Muscle layer of duodenum (tissue), 2 donors: ENCODE measurements at regions not wholly inside any gene's neighbourhood (a gene's known extent, or its start where the extent isn't known, plus 50 kb on each side); places are given as distances from the start of the nearest gene placed in this dataset.

ENCODE experiments used
- H3K27ac ChIP-seq: one replicate; pipeline ENCODE4 v1.7.0; 2013; ENCODE audit warnings: mild to moderate bottlenecking, low read length
- H3K27me3 ChIP-seq: one replicate; pipeline ENCODE4 v1.7.0; 2013; ENCODE audit warnings: low read depth, mild to moderate bottlenecking, control low read depth, low read length
- H3K36me3 ChIP-seq, 2 donors: one replicate each; pipeline ENCODE4 v1.7.0; 2013; ENCODE audit warnings: low read length in 2 of 2, control low read depth in 1 of 2, mild to moderate bottlenecking in 1 of 2; ENCODE audit not compliant: insufficient read depth in 2 of 2, control insufficient read depth in 1 of 2
- H3K4me1 ChIP-seq, 2 donors: one replicate each; pipeline ENCODE4 v1.7.0; 2013; ENCODE audit warnings: low read length in 2 of 2, mild to moderate bottlenecking in 2 of 2, control low read depth in 1 of 2, moderate library complexity in 1 of 2; ENCODE audit not compliant: insufficient read depth in 2 of 2, control insufficient read depth in 1 of 2
- H3K4me3 ChIP-seq, 2 donors: one replicate each; pipeline ENCODE4 v1.7.0; 2013; ENCODE audit warnings: low read length in 2 of 2, low read depth in 1 of 2, mild to moderate bottlenecking in 1 of 2
- H3K9me3 ChIP-seq, 2 donors: one replicate each; pipeline ENCODE4 v1.7.0; 2013; ENCODE audit warnings: low read length in 2 of 2, control low read depth in 1 of 2, mild to moderate bottlenecking in 1 of 2; ENCODE audit not compliant: control insufficient read depth in 1 of 2
- donor health status: healthy.

GRCh38 chr1:199290186-199290585, 651.3 kb downstream of the PTPRC start:
- Histone ChIP-seq H3K27me3 (no peaks in the 10 kb centered on the region), H3K36me3 (no peaks in the 10 kb centered on the region), H3K4me1 (no peaks in the 10 kb centered on the region), H3K9me3 (no peaks in the 10 kb centered on the region), H3K4me3 (no peak overlapping the region), H3K27ac (no peak overlapping the region)

DNA sequence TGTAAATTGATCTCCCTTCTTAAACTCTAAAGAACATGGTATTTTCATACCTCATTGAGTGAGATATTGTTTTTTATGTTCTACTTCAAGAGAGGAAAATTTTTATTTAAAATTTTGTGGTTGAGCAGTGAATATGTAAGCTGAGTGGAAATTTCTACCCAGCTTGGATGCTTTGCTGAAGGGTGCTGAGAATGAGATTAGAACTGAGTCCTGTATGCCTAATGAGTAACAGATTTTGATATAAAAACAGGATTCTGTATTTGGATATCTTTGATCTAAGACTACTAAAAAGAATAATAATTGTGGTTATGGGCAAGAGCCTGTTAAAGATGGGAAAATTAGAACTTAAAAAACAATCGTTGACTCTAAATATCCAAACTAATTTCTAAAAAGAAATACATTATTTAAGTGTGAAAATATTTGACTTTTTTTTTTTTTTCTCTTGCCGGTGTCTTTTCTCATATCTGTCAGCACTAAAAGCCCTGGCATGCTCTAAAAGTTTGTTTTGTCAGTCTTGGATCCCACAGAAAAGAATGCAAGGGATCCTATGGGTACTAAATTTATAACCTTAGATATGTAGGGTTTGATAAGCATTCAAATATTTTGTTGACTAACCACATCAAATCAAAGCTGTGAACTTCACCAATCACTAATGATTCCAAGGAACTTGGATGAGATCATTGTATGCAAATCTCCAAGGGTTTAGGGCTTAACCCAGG, 652.3 kb downstream of the PTPRC start:
- Histone ChIP-seq H3K4me3 (no peak overlapping the region), H3K9me3 (no peaks in the 10 kb centered on the region), H3K36me3 (no peaks in the 10 kb centered on the region), H3K4me1 (no peaks in the 10 kb centered on the region), H3K27me3 (no peaks in the 10 kb centered on the region), H3K27ac (no peak overlapping the region)

- Histone ChIP-seq H3K27ac (no peak overlapping the region), H3K4me1 (no peaks in the 10 kb centered on the region), H3K4me3 (no peak overlapping the region), H3K27me3 (no peaks in the 10 kb centered on the region), H3K9me3 (no peaks in the 10 kb centered on the region), H3K36me3 (no peaks in the 10 kb centered on the region)
Measured at GRCh38 chr1:199292896-199293295, 654.1 kb downstream of the PTPRC start.

DNA sequence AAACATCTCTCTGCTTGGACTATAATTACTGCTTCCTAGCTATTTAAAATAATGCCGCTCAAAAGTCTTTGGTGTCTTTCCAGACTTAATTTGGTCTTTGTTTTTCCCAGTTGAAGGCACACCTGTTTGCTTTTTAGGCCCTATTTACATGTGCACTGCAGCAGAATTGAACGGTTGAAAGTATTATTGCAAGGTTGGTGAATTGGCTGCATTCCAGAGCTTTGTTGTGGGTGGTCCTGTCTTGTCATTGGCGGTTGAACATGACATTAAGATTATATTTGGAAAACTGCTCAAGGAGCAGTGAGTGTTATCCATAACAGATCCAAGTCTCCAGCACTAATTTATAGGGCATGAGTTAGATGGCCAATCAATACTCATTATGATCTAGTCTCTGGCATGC, 656.3 kb downstream of the PTPRC start:
- Histone ChIP-seq H3K36me3 (no peaks in the 10 kb centered on the region), H3K9me3 (no peaks in the 10 kb centered on the region), H3K27me3 (no peaks in the 10 kb centered on the region), H3K4me3 (no peak overlapping the region), H3K4me1 (no peaks in the 10 kb centered on the region), H3K27ac (no peak overlapping the region)

GRCh38 chr1:199297174-199297573, 658.3 kb downstream of the PTPRC start:
- no peaks in the 10 kb centered on the region for H3K9me3 ChIP-seq
- H3K4me3 ChIP-seq: no peak overlapping the region
- no peaks in the 10 kb centered on the region for H3K4me1 ChIP-seq
- no peaks in the 10 kb centered on the region for H3K27me3 ChIP-seq
- H3K27ac ChIP-seq: no peak overlapping the region
- H3K36me3 ChIP-seq: no peaks in the 10 kb centered on the region

DNA sequence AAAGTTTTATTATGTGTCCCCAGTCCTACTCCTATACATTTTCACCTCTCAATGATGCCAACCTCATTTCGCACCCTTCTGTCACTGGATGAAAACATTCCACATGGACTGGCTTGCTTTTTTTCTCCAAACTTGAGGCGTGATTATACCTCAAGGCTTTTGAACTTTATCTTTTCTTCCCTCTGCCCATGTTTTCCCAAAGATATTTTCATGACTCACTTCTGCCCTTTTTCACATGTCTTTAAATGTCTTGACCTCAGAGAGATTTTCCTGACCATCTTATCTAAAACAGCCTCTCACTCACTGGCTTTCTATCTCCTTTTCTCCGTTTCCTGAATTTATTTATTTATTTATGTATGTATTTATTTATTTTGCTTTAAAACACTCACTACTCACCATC, 659.0 kb downstream of the PTPRC start:
- H3K27ac ChIP-seq: no peak overlapping the region
- no peaks in the 10 kb centered on the region for H3K27me3 ChIP-seq
- no peaks in the 10 kb centered on the region for H3K36me3 ChIP-seq
- H3K9me3 ChIP-seq: no peaks in the 10 kb centered on the region
- H3K4me3 ChIP-seq: no peak overlapping the region
- H3K4me1 ChIP-seq: no peaks in the 10 kb centered on the region

- H3K9me3 ChIP-seq: no peaks in the 10 kb centered on the region
- H3K4me3 ChIP-seq: no peak overlapping the region
- no peak overlapping the region for H3K27ac ChIP-seq
- H3K36me3 ChIP-seq: no peaks in the 10 kb centered on the region
- H3K27me3 ChIP-seq: no peaks in the 10 kb centered on the region
- no peaks in the 10 kb centered on the region for H3K4me1 ChIP-seq
Measured at GRCh38 chr1:199298825-199299224, 660.0 kb downstream of the PTPRC start.

- H3K4me1 ChIP-seq: no peaks in the 10 kb centered on the region
- no peaks in the 10 kb centered on the region for H3K36me3 ChIP-seq
- H3K4me3 ChIP-seq: no peak overlapping the region
- no peaks in the 10 kb centered on the region for H3K9me3 ChIP-seq
- H3K27ac ChIP-seq: no peak overlapping the region
- H3K27me3 ChIP-seq: no peaks in the 10 kb centered on the region
Measured at GRCh38 chr1:199301472-199302217, 662.8 kb downstream of the PTPRC start.

GRCh38 chr1:199302554-199302953, 663.7 kb downstream of the PTPRC start:
- Histone ChIP-seq H3K9me3 (no peaks in the 10 kb centered on the region), H3K27ac (no peak overlapping the region), H3K36me3 (no peaks in the 10 kb centered on the region), H3K4me3 (no peak overlapping the region), H3K4me1 (no peaks in the 10 kb centered on the region), H3K27me3 (no peaks in the 10 kb centered on the region)

DNA sequence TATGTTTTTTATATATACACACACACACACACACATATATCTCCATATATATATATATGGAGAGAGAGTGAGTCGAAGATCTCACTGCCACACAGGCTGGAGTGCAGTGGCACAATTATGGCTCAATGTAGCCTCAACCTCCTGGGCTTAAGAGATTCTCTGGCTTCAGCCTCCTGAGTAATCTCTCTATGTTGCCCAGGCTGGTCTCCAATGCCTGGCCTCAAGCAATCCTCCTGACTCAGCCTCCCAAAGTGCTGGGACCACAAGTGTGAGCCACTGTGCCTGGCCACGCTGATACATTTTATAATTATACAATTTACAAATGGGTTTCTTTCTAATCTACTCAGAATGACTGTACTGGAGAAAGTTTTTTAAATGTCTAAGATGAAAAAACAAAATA, 664.2 kb downstream of the PTPRC start:
- Histone ChIP-seq H3K4me1 (no peaks in the 10 kb centered on the region), H3K9me3 (no peaks in the 10 kb centered on the region), H3K27me3 (no peaks in the 10 kb centered on the region)

GRCh38 chr1:199305053-199305452, 666.2 kb downstream of the PTPRC start:
- no peak overlapping the region for H3K27ac ChIP-seq
- H3K27me3 ChIP-seq: no peaks in the 10 kb centered on the region
- no peaks in the 10 kb centered on the region for H3K4me1 ChIP-seq
- no peaks in the 10 kb centered on the region for H3K9me3 ChIP-seq
- H3K4me3 ChIP-seq: no peak overlapping the region
- no peaks in the 10 kb centered on the region for H3K36me3 ChIP-seq

More for the DNA sequence above, 664.2 kb downstream of the PTPRC start:
- no peak overlapping the region for H3K27ac ChIP-seq
- H3K36me3 ChIP-seq: no peaks in the 10 kb centered on the region
- no peak overlapping the region for H3K4me3 ChIP-seq
